Adrenal gland (tissue), 5 donors: ENCODE measurements at regions not wholly inside any gene's neighbourhood (a gene's known extent, or its start where the extent isn't known, plus 50 kb on each side); places are given as distances from the start of the nearest gene placed in this dataset.

Experiments used
- CTCF ChIP-seq, 6 experiments: fragments of 450-650 bp in 4 of 6; fragments of 200-600 bp in 2 of 6; sonication (generic) in 1 of 6; IDR thresholded peaks; 1 replicate in 5 of 6; 2 replicates in 1 of 6; pipeline versions ENCODE4 v1.5.1 to v1.8.0; 2016 to 2021; ENCODE audit warnings: antibody characterized with exemption in 6 of 6, mild to moderate bottlenecking in 2 of 6, moderate library complexity in 1 of 6
- POLR2A ChIP-seq, 2 donors: fragments of 450-650 bp; IDR thresholded peaks; one replicate each; pipeline ENCODE4 v1.6.1; 2017; ENCODE audit warnings: antibody characterized with exemption in 2 of 2, mild to moderate bottlenecking in 2 of 2, moderate library complexity in 1 of 2
- donor health status: DM: no; HTN: no; CAD: no.

DNA sequence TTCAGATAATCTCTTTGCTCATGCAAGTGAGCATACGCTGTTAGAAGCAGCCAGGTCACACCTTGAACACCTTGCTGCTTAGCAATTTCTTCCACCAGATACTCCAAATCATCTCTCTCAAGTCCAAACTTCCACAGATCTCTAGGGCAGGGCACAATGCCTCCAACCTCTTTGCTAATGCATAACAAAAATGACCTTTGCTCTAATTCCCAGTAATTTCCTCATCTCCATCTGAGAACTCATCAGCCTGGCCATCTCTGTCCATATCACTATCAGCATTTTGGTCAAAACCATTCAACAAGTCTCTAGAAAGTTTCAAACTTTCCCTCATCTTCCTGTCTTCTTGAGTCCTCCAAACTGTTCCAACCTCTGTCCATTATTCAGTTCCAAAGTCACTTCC lies 139.3 kb upstream of the NR4A3 start:
- no peak for TF ChIP-seq CTCF (IDR thresholded peaks at IDR 0.05)
- no peak for TF ChIP-seq POLR2A (IDR thresholded peaks at IDR 0.05)
